Osteocyte (in vitro differentiated cells): ENCODE measurements at regions not wholly inside any gene's neighbourhood (a gene's known extent, or its start where the extent isn't known, plus 50 kb on each side); places are given as distances from the start of the nearest gene placed in this dataset.

Source experiments
- DNase-seq: peaks from one replicate; pipeline ENCODE4 v3.0.0; 2021; ENCODE audit warnings: mixed read lengths; ENCODE audit not compliant: unreplicated experiment; ENCODE audit errors: extremely low spot score
- H3K27ac Mint-ChIP-seq: one replicate; pipeline ENCODE4 v1.8.0; 2021; ENCODE audit warnings: mild to moderate bottlenecking, mixed read lengths; ENCODE audit not compliant: unreplicated experiment
- H3K27me3 Mint-ChIP-seq: one replicate; pipeline ENCODE4 v1.8.0; 2021; ENCODE audit warnings: mixed read lengths; ENCODE audit not compliant: unreplicated experiment
- H3K36me3 Mint-ChIP-seq: one replicate; pipeline ENCODE4 v1.8.0; 2021; ENCODE audit warnings: mixed read lengths; ENCODE audit not compliant: unreplicated experiment
- H3K4me1 Mint-ChIP-seq: one replicate; pipeline ENCODE4 v1.8.0; 2021; ENCODE audit warnings: mixed read lengths; ENCODE audit not compliant: unreplicated experiment
- H3K4me3 Mint-ChIP-seq: one replicate; pipeline ENCODE4 v1.8.0; 2021; ENCODE audit warnings: mild to moderate bottlenecking, moderate library complexity, mixed read lengths; ENCODE audit not compliant: unreplicated experiment
- H3K9me3 Mint-ChIP-seq: one replicate; pipeline ENCODE4 v1.8.0; 2021; ENCODE audit warnings: mixed read lengths; ENCODE audit not compliant: unreplicated experiment
- CTCF ChIP-seq: fragments of 200-600 bp; sonication (generic); IDR thresholded peaks from 2 replicates; pipeline ENCODE4 v1.5.0; 2021; ENCODE audit warnings: antibody characterized with exemption, mild to moderate bottlenecking, moderate library complexity

GRCh38 chr12:118773956-118774723, 207.2 kb upstream of the SRRM4 start:
- no peaks in the 10 kb centered on the region for H3K27me3 Mint-ChIP-seq
- no peak overlapping the region for H3K4me3 Mint-ChIP-seq
- H3K36me3 Mint-ChIP-seq, result no peaks in the 10 kb centered on the region
- DNase-seq, result no peak
- H3K27ac Mint-ChIP-seq, result no peak overlapping the region
- H3K9me3 Mint-ChIP-seq, result peaks cover 17% of the 10 kb centered on the region
- no peaks in the 10 kb centered on the region for H3K4me1 Mint-ChIP-seq
- TF ChIP-seq CTCF, result no peak

GRCh38 chr12:118777504-118777903, 203.8 kb upstream of the SRRM4 start:
- no peaks in the 10 kb centered on the region for H3K27me3 Mint-ChIP-seq
- peak; percentile 6 for DNase-seq
- H3K36me3 Mint-ChIP-seq, result no peaks in the 10 kb centered on the region
- peaks cover 8% of the 10 kb centered on the region for H3K9me3 Mint-ChIP-seq
- no peak overlapping the region for H3K4me3 Mint-ChIP-seq
- no peak for TF ChIP-seq CTCF
- no peaks in the 10 kb centered on the region for H3K4me1 Mint-ChIP-seq
- no peak overlapping the region for H3K27ac Mint-ChIP-seq

GRCh38 chr12:118778077-118778476, 203.3 kb upstream of the SRRM4 start:
- H3K4me3 Mint-ChIP-seq, result no peak overlapping the region

GRCh38 chr12:118780939-118781338, 200.4 kb upstream of the SRRM4 start:
- H3K4me1 Mint-ChIP-seq, result no peaks in the 10 kb centered on the region
- no peaks in the 10 kb centered on the region for H3K27me3 Mint-ChIP-seq
- DNase-seq, result peak; percentile 42
- no peak overlapping the region for H3K4me3 Mint-ChIP-seq
- no peak for TF ChIP-seq CTCF
- H3K9me3 Mint-ChIP-seq, result peaks cover 4% of the 10 kb centered on the region
- H3K27ac Mint-ChIP-seq, result no peak overlapping the region
- no peaks in the 10 kb centered on the region for H3K36me3 Mint-ChIP-seq

More at GRCh38 chr12:118778077-118778476, 203.3 kb upstream of the SRRM4 start:
- H3K4me1 Mint-ChIP-seq, result no peaks in the 10 kb centered on the region
- peaks cover 4% of the 10 kb centered on the region for H3K9me3 Mint-ChIP-seq
- H3K27ac Mint-ChIP-seq, result no peak overlapping the region
- no peaks in the 10 kb centered on the region for H3K27me3 Mint-ChIP-seq
- no peaks in the 10 kb centered on the region for H3K36me3 Mint-ChIP-seq
- DNase-seq, result peak; percentile 2
- TF ChIP-seq CTCF, result no peak

- Mint-ChIP-seq H3K4me3 (no peak overlapping the region), H3K36me3 (no peaks in the 10 kb centered on the region), H3K27me3 (no peaks in the 10 kb centered on the region), H3K27ac (no peak overlapping the region), H3K4me1 (no peaks in the 10 kb centered on the region), H3K9me3 (peaks cover 4% of the 10 kb centered on the region)
- TF ChIP-seq CTCF, result no peak
- no peak for DNase-seq
Observed at GRCh38 chr12:118781692-118782091, 199.6 kb upstream of the SRRM4 start.
